Naive B cell (primary cell): ENCODE measurements at regions not wholly inside any gene's neighbourhood (a gene's known extent, or its start where the extent isn't known, plus 50 kb on each side); places are given as distances from the start of the nearest gene placed in this dataset.

Experiments used
- ATAC-seq, 2 donors: fragments of 150-1000 bp; cut with Tn5 transposase; 2 replicates each; pipeline ENCODE4 v1.10.0; 2021; ENCODE audit warnings: low read depth in 2 of 2, mild to moderate bottlenecking in 2 of 2, moderate library complexity in 2 of 2
- DNase-seq: peaks from one replicate; pipeline ENCODE4 v3.0.0; 2022
- H3K27ac Mint-ChIP-seq, 6 donors: one replicate each; pipeline ENCODE4 v1.8.0; 2020 to 2022; ENCODE audit warnings: mild to moderate bottlenecking in 6 of 6, mixed read lengths in 6 of 6, moderate library complexity in 5 of 6, inconsistent platforms in 2 of 6
- H3K27me3 Mint-ChIP-seq, 3 donors: one replicate each; pipeline ENCODE4 v1.8.0; 2021 to 2022; ENCODE audit warnings: mixed read lengths in 3 of 3, mild to moderate bottlenecking in 1 of 3
- H3K36me3 Mint-ChIP-seq, 2 donors: one replicate each; pipeline ENCODE4 v1.8.0; 2020 to 2022; ENCODE audit warnings: mixed read lengths in 2 of 2, inconsistent platforms in 1 of 2, mild to moderate bottlenecking in 1 of 2
- H3K4me1 Mint-ChIP-seq, 3 donors: one replicate each; pipeline ENCODE4 v1.8.0; 2020 to 2022; ENCODE audit warnings: mixed read lengths in 3 of 3, inconsistent platforms in 1 of 3, mild to moderate bottlenecking in 1 of 3, moderate library complexity in 1 of 3
- H3K4me3 Mint-ChIP-seq, 8 donors: one replicate each; pipeline ENCODE4 v1.8.0; 2020 to 2022; ENCODE audit warnings: mild to moderate bottlenecking in 8 of 8, mixed read lengths in 8 of 8, moderate library complexity in 8 of 8, inconsistent platforms in 2 of 8
- H3K9me3 Mint-ChIP-seq, 7 donors: one replicate each; pipeline ENCODE4 v1.8.0; 2020 to 2022; ENCODE audit warnings: mixed read lengths in 7 of 7, mild to moderate bottlenecking in 5 of 7, inconsistent platforms in 2 of 7, moderate library complexity in 1 of 7

GRCh38 chr13:33963134-33963533 lies 145.2 kb downstream of the RFC3 start:
- peaks cover 0 to 7% (median 4%) of the 10 kb centered on the region in 7 donors for H3K9me3 Mint-ChIP-seq
- H3K27ac Mint-ChIP-seq, result no peak overlapping the region
- DNase-seq (no peak), ATAC-seq (no peak)
- H3K27me3 Mint-ChIP-seq, result no peaks in the 10 kb centered on the region
- H3K4me1 Mint-ChIP-seq, result peaks cover 6 to 10% (median 9%) of the 10 kb centered on the region in 3 donors
- no peak overlapping the region for H3K4me3 Mint-ChIP-seq
- H3K36me3 Mint-ChIP-seq, result no peaks in the 10 kb centered on the region

- Mint-ChIP-seq H3K36me3 (no peaks in the 10 kb centered on the region), H3K27ac (no peak overlapping the region), H3K27me3 (no peaks in the 10 kb centered on the region), H3K4me1 (peaks cover 6 to 10% (median 8%) of the 10 kb centered on the region in 3 donors), H3K4me3 (no peak overlapping the region), H3K9me3 (peaks cover 0 to 7% (median 4%) of the 10 kb centered on the region in 7 donors)
- no peak for ATAC-seq
- DNase-seq, result no peak
Measured at GRCh38 chr13:33963895-33964294, 145.9 kb downstream of the RFC3 start.

- DNase-seq, result no peak
- no peak overlapping the region for H3K4me3 Mint-ChIP-seq
- H3K27ac Mint-ChIP-seq, result no peak overlapping the region
- no peaks in the 10 kb centered on the region for H3K4me1 Mint-ChIP-seq
- H3K9me3 Mint-ChIP-seq, result peaks cover 2 to 15% (median 4%) of the 10 kb centered on the region in 7 donors
- ATAC-seq, result no peak
- no peaks in the 10 kb centered on the region for H3K36me3 Mint-ChIP-seq
- no peaks in the 10 kb centered on the region for H3K27me3 Mint-ChIP-seq
Measured at GRCh38 chr13:33968520-33969507, 150.9 kb downstream of the RFC3 start.

- Mint-ChIP-seq H3K9me3 (peaks cover 0 to 7% (median 2%) of the 10 kb centered on the region in 7 donors), H3K36me3 (no peaks in the 10 kb centered on the region), H3K4me1 (no peaks in the 10 kb centered on the region), H3K27ac (no peak overlapping the region), H3K27me3 (no peaks in the 10 kb centered on the region), H3K4me3 (no peak overlapping the region)
- DNase-seq (no peak), ATAC-seq (no peak)
Measured at GRCh38 chr13:33970746-33971561, 153.0 kb downstream of the RFC3 start.

- no peak overlapping the region for H3K27ac Mint-ChIP-seq
- H3K9me3 Mint-ChIP-seq, result peaks cover 0 to 7% (median 2%) of the 10 kb centered on the region in 7 donors
- H3K4me1 Mint-ChIP-seq, result no peaks in the 10 kb centered on the region
- ATAC-seq (no peak), DNase-seq (no peak)
- H3K36me3 Mint-ChIP-seq, result no peaks in the 10 kb centered on the region
- no peaks in the 10 kb centered on the region for H3K27me3 Mint-ChIP-seq
- no peak overlapping the region for H3K4me3 Mint-ChIP-seq
Measured at GRCh38 chr13:33971562-33971819, 153.5 kb downstream of the RFC3 start.

GRCh38 chr13:33973194-33973593 lies 155.2 kb downstream of the RFC3 start:
- Mint-ChIP-seq H3K27me3 (no peaks in the 10 kb centered on the region), H3K36me3 (no peaks in the 10 kb centered on the region), H3K4me1 (no peaks in the 10 kb centered on the region), H3K27ac (no peak overlapping the region), H3K9me3 (peaks cover 0 to 7% (median 2%) of the 10 kb centered on the region in 7 donors), H3K4me3 (no peak overlapping the region)
- DNase-seq (no peak), ATAC-seq (no peak)

- no peak for DNase-seq
- no peak for ATAC-seq
- peaks cover 0 to 2% (median 0%) of the 10 kb centered on the region in 7 donors for H3K9me3 Mint-ChIP-seq
- no peak overlapping the region for H3K27ac Mint-ChIP-seq
- no peak overlapping the region for H3K4me3 Mint-ChIP-seq
- H3K27me3 Mint-ChIP-seq, result no peaks in the 10 kb centered on the region
- no peaks in the 10 kb centered on the region for H3K36me3 Mint-ChIP-seq
- H3K4me1 Mint-ChIP-seq, result no peaks in the 10 kb centered on the region
Measured at GRCh38 chr13:33976965-33977364, 159.0 kb downstream of the RFC3 start.

GRCh38 chr13:33978653-33979052 lies 160.7 kb downstream of the RFC3 start:
- H3K9me3 Mint-ChIP-seq, result peaks cover 0 to 2% (median 0%) of the 10 kb centered on the region in 7 donors
- ATAC-seq (no peak), DNase-seq (no peak)
- H3K36me3 Mint-ChIP-seq, result no peaks in the 10 kb centered on the region
- no peak overlapping the region for H3K27ac Mint-ChIP-seq
- H3K4me1 Mint-ChIP-seq, result no peaks in the 10 kb centered on the region
- no peak overlapping the region for H3K4me3 Mint-ChIP-seq
- no peaks in the 10 kb centered on the region for H3K27me3 Mint-ChIP-seq

GRCh38 chr13:33992881-33993336 lies 175.0 kb downstream of the RFC3 start:
- H3K27ac Mint-ChIP-seq, result no peak overlapping the region
- no peak for ATAC-seq

GRCh38 chr13:33994198-33994597 lies 176.2 kb downstream of the RFC3 start:
- H3K27ac Mint-ChIP-seq, result no peak overlapping the region
- no peak for ATAC-seq
- H3K9me3 Mint-ChIP-seq, result peaks cover 0 to 2% (median 0%) of the 10 kb centered on the region in 7 donors
- no peak overlapping the region for H3K4me3 Mint-ChIP-seq
- H3K27me3 Mint-ChIP-seq, result no peaks in the 10 kb centered on the region
- no peaks in the 10 kb centered on the region for H3K36me3 Mint-ChIP-seq
- no peak for DNase-seq
- H3K4me1 Mint-ChIP-seq, result peaks cover 0 to 6% (median 4%) of the 10 kb centered on the region in 3 donors

More at GRCh38 chr13:33992881-33993336, 175.0 kb downstream of the RFC3 start:
- DNase-seq, result no peak
- Mint-ChIP-seq H3K4me1 (peaks cover 0 to 6% (median 4%) of the 10 kb centered on the region in 3 donors), H3K4me3 (no peak overlapping the region), H3K36me3 (no peaks in the 10 kb centered on the region), H3K27me3 (no peaks in the 10 kb centered on the region), H3K9me3 (peaks cover 0 to 2% (median 0%) of the 10 kb centered on the region in 7 donors)

- DNase-seq (no peak), ATAC-seq (no peak)
- H3K4me1 Mint-ChIP-seq, result peaks cover 0 to 6% (median 4%) of the 10 kb centered on the region in 3 donors
- H3K4me3 Mint-ChIP-seq, result no peak overlapping the region
- H3K27ac Mint-ChIP-seq, result no peak overlapping the region
- H3K27me3 Mint-ChIP-seq, result no peaks in the 10 kb centered on the region
- peaks cover 0 to 2% (median 0%) of the 10 kb centered on the region in 7 donors for H3K9me3 Mint-ChIP-seq
- no peaks in the 10 kb centered on the region for H3K36me3 Mint-ChIP-seq
Measured at GRCh38 chr13:33994826-33995502, 177.0 kb downstream of the RFC3 start.

GRCh38 chr13:33996636-33997035 lies 178.7 kb downstream of the RFC3 start:
- Mint-ChIP-seq H3K36me3 (no peaks in the 10 kb centered on the region), H3K27me3 (no peaks in the 10 kb centered on the region), H3K4me1 (peaks cover 0 to 6% (median 4%) of the 10 kb centered on the region in 3 donors), H3K9me3 (peaks cover 0 to 1% (median 0%) of the 10 kb centered on the region in 7 donors), H3K27ac (no peak overlapping the region), H3K4me3 (no peak overlapping the region)
- DNase-seq (no peak), ATAC-seq (no peak)

- Mint-ChIP-seq H3K27me3 (no peaks in the 10 kb centered on the region), H3K9me3 (peaks cover 0 to 1% (median 0%) of the 10 kb centered on the region in 7 donors), H3K4me3 (no peak overlapping the region), H3K4me1 (peaks cover 0 to 4% (median 3%) of the 10 kb centered on the region in 3 donors), H3K27ac (no peak overlapping the region), H3K36me3 (no peaks in the 10 kb centered on the region)
- no peak for ATAC-seq
- no peak for DNase-seq
Measured at GRCh38 chr13:33997574-33997973, 179.6 kb downstream of the RFC3 start.
